ENCODE measurements at regions not wholly inside any gene's neighbourhood (a gene's known extent, or its start where the extent isn't known, plus 50 kb on each side); places are given as distances from the start of the nearest gene placed in this dataset.

- TF ChIP-seq, protein P1, sequence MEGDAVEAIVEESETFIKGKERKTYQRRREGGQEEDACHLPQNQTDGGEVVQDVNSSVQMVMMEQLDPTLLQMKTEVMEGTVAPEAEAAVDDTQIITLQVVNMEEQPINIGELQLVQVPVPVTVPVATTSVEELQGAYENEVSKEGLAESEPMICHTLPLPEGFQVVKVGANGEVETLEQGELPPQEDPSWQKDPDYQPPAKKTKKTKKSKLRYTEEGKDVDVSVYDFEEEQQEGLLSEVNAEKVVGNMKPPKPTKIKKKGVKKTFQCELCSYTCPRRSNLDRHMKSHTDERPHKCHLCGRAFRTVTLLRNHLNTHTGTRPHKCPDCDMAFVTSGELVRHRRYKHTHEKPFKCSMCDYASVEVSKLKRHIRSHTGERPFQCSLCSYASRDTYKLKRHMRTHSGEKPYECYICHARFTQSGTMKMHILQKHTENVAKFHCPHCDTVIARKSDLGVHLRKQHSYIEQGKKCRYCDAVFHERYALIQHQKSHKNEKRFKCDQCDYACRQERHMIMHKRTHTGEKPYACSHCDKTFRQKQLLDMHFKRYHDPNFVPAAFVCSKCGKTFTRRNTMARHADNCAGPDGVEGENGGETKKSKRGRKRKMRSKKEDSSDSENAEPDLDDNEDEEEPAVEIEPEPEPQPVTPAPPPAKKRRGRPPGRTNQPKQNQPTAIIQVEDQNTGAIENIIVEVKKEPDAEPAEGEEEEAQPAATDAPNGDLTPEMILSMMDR (IDR thresholded peaks at IDR 0.05), result no peak
- no peak for TF ChIP-seq EZH2 (IDR thresholded peaks at IDR 0.05; ENCODE audit: borderline replicate concordance, insufficient read depth, low read depth, low read length, poor library complexity, severe bottlenecking)
Measured at GRCh38 chr16:88302666-88303065, 80.1 kb upstream of the ZNF469 start.
